D721Med (cell line): ENCODE measurements at regions not wholly inside any gene's neighbourhood (a gene's known extent, or its start where the extent isn't known, plus 50 kb on each side); places are given as distances from the start of the nearest gene placed in this dataset.

ENCODE experiments used
- DNase-seq: peaks from one replicate; pipeline ENCODE4 v3.0.0; 2011; ENCODE audit warnings: low spot score; ENCODE audit not compliant: insufficient read length
- FAIRE-seq: peaks from 2 replicates; lab custom pipeline; 2011; peaks lifted over from hg19 to GRCh38; lab: Jason Lieb, UNC
- CTCF ChIP-seq: IDR thresholded peaks from 2 replicates; pipeline ENCODE4 v1.5.1; 2012; ENCODE audit warnings: mild to moderate bottlenecking, control low read depth; ENCODE audit not compliant: insufficient read depth; ENCODE audit errors: missing control alignments

- peak; percentile 43 for DNase-seq
- FAIRE-seq: peak; percentile 98
- TF ChIP-seq CTCF: no peak
Observed at GRCh38 chr18:32548688-32549087, 78.0 kb upstream of the GAREM1 start.

- no peak for DNase-seq
- no peak for FAIRE-seq
- no peak for TF ChIP-seq CTCF
Observed at GRCh38 chr18:32545631-32546030, 74.9 kb upstream of the GAREM1 start.

GRCh38 chr18:32544088-32544487, 73.4 kb upstream of the GAREM1 start:
- no peak for TF ChIP-seq CTCF
- no peak for FAIRE-seq
- no peak for DNase-seq

GRCh38 chr18:32542221-32542798, 71.6 kb upstream of the GAREM1 start:
- TF ChIP-seq CTCF: no peak
- DNase-seq: no peak
- FAIRE-seq: no peak

GRCh38 chr18:32530947-32531651, 60.4 kb upstream of the GAREM1 start:
- DNase-seq (no peak), FAIRE-seq (peak; percentile 74)
- TF ChIP-seq CTCF: no peak

GRCh38 chr18:32529722-32530420, 59.2 kb upstream of the GAREM1 start:
- peak; percentile 90 for FAIRE-seq
- no peak for TF ChIP-seq CTCF
- no peak for DNase-seq
